ENCODE measurements at regions not wholly inside any gene's neighbourhood (a gene's known extent, or its start where the extent isn't known, plus 50 kb on each side); places are given as distances from the start of the nearest gene placed in this dataset.

DNA sequence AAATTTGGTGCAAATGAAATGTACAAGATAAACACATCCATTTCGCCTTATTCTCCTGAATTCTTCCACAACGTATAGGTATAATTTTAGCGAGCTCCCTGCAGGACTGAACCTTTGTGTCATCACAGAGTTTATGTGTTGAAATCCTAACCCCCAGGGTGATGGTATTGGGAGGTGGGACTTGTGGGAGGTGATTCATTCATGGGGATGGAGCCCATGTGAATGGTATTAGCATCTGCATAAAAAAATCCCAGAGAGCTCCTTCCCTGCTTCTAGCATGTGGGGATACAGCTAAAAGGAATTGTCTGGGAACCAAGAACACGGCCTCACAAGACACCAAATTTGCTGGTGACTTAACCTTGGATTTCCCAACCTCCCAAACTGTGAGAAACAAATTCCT lies 741.4 kb upstream of the VSTM2A start:
- TF ChIP-seq, protein P1, sequence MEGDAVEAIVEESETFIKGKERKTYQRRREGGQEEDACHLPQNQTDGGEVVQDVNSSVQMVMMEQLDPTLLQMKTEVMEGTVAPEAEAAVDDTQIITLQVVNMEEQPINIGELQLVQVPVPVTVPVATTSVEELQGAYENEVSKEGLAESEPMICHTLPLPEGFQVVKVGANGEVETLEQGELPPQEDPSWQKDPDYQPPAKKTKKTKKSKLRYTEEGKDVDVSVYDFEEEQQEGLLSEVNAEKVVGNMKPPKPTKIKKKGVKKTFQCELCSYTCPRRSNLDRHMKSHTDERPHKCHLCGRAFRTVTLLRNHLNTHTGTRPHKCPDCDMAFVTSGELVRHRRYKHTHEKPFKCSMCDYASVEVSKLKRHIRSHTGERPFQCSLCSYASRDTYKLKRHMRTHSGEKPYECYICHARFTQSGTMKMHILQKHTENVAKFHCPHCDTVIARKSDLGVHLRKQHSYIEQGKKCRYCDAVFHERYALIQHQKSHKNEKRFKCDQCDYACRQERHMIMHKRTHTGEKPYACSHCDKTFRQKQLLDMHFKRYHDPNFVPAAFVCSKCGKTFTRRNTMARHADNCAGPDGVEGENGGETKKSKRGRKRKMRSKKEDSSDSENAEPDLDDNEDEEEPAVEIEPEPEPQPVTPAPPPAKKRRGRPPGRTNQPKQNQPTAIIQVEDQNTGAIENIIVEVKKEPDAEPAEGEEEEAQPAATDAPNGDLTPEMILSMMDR (IDR thresholded peaks at IDR 0.05) = no peak
- no peak for TF ChIP-seq POLR2A (IDR thresholded peaks at IDR 0.05)
